SU-DHL-6 (cell line): ENCODE measurements at regions not wholly inside any gene's neighbourhood (a gene's known extent, or its start where the extent isn't known, plus 50 kb on each side); places are given as distances from the start of the nearest gene placed in this dataset.

Source experiments
- EZH2phosphoT487 ChIP-seq: fragments of 200-600 bp; sonication (generic), shearing (Covaris generic); conservative IDR thresholded peaks from 2 replicates; pipeline ENCODE4 v1.6.1; 2018; ENCODE audit warnings: mild to moderate bottlenecking, antibody characterized with exemption, low read length, moderate library complexity, mixed read lengths
- TF ChIP-seq, protein P1 (sequence below): fragments of 200-600 bp; sonication (generic); IDR thresholded peaks from one replicate; pipeline ENCODE4 v1.5.1; 2017; ENCODE audit warnings: antibody characterized with exemption, mild to moderate bottlenecking, low read length, moderate library complexity; ENCODE audit not compliant: insufficient read depth, poor library complexity, severe bottlenecking

DNA sequence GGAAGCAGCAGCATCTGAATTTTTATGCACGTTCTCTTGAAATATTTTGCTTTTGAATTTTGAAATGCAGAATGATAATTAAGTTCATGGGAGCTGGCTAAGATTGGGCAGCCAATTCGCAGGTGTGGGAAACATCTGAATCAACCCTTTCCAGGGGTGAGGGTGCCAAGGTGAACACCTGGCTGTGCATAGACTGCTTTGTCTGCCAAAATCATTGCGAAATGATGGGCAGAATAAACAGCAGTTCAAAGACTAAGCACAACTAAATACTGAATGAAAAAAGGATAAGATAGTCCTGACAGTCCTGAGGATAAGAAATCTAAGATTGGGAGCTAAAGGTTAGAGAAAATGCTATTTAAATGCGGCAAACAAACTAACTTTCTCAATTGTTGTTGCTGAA lies 813.3 kb upstream of the RAG2 start:
- TF ChIP-seq, protein P1, sequence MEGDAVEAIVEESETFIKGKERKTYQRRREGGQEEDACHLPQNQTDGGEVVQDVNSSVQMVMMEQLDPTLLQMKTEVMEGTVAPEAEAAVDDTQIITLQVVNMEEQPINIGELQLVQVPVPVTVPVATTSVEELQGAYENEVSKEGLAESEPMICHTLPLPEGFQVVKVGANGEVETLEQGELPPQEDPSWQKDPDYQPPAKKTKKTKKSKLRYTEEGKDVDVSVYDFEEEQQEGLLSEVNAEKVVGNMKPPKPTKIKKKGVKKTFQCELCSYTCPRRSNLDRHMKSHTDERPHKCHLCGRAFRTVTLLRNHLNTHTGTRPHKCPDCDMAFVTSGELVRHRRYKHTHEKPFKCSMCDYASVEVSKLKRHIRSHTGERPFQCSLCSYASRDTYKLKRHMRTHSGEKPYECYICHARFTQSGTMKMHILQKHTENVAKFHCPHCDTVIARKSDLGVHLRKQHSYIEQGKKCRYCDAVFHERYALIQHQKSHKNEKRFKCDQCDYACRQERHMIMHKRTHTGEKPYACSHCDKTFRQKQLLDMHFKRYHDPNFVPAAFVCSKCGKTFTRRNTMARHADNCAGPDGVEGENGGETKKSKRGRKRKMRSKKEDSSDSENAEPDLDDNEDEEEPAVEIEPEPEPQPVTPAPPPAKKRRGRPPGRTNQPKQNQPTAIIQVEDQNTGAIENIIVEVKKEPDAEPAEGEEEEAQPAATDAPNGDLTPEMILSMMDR: no peak
- no peak for TF ChIP-seq EZH2phosphoT487
